ENCODE measurements at regions not wholly inside any gene's neighbourhood (a gene's known extent, or its start where the extent isn't known, plus 50 kb on each side); places are given as distances from the start of the nearest gene placed in this dataset.

GRCh38 chr16:62816971-62817519 is 780.8 kb upstream of the CDH8 start:
- Histone ChIP-seq H3K9ac (ENCODE audit: low read length) (no peak overlapping the region), H3K9me3 (ENCODE audit: low read length) (no peaks in the 10 kb centered on the region), H3K27ac (ENCODE audit: low read length) (no peak overlapping the region), H3K9me2 (ENCODE audit: insufficient read depth, low read length) (no peaks in the 10 kb centered on the region), H3K4me3 (ENCODE audit: low read length) (no peak overlapping the region), H3K4me2 (ENCODE audit: low read length) (no peak overlapping the region), H3K27me3 (ENCODE audit: insufficient read depth, low read depth, low read length) (no peaks in the 10 kb centered on the region), H2AFZ (ENCODE audit: low read depth, low read length) (no peak overlapping the region), H3K79me2 (replicated peaks; ENCODE audit: insufficient read depth, low read length) (no peaks in the 10 kb centered on the region), H3K36me3 (ENCODE audit: insufficient read depth, low read length) (no peaks in the 10 kb centered on the region), H3F3A (ENCODE audit: insufficient read depth, low read length, poor library complexity, severe bottlenecking) (no peaks in the 10 kb centered on the region), H4K20me1 (ENCODE audit: insufficient read depth) (no peaks in the 10 kb centered on the region)
- TF ChIP-seq SMC3 (conservative IDR thresholded peaks at IDR 0.05; ENCODE audit: poor library complexity) (no peak), EP300 (conservative IDR thresholded peaks at IDR 0.05; ENCODE audit: poor library complexity, severe bottlenecking) (no peak), MXI1 (conservative IDR thresholded peaks at IDR 0.05; ENCODE audit: poor library complexity, severe bottlenecking) (no peak), EZH2 (IDR thresholded peaks at IDR 0.05; ENCODE audit: borderline replicate concordance, insufficient read depth, low read length, poor library complexity, severe bottlenecking) (no peak), RAD21 (conservative IDR thresholded peaks at IDR 0.05) (no peak), POLR2AphosphoS5 (IDR thresholded peaks at IDR 0.05) (no peak), TAF1 (IDR thresholded peaks at IDR 0.05; ENCODE audit: low read depth) (no peak), REST (IDR thresholded peaks at IDR 0.05; ENCODE audit: borderline replicate concordance) (no peak)
- TF ChIP-seq, protein P1, sequence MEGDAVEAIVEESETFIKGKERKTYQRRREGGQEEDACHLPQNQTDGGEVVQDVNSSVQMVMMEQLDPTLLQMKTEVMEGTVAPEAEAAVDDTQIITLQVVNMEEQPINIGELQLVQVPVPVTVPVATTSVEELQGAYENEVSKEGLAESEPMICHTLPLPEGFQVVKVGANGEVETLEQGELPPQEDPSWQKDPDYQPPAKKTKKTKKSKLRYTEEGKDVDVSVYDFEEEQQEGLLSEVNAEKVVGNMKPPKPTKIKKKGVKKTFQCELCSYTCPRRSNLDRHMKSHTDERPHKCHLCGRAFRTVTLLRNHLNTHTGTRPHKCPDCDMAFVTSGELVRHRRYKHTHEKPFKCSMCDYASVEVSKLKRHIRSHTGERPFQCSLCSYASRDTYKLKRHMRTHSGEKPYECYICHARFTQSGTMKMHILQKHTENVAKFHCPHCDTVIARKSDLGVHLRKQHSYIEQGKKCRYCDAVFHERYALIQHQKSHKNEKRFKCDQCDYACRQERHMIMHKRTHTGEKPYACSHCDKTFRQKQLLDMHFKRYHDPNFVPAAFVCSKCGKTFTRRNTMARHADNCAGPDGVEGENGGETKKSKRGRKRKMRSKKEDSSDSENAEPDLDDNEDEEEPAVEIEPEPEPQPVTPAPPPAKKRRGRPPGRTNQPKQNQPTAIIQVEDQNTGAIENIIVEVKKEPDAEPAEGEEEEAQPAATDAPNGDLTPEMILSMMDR (IDR thresholded peaks at IDR 0.05; ENCODE audit: poor library complexity, severe bottlenecking): no peak

GRCh38 chr16:62814891-62815290 is 778.7 kb upstream of the CDH8 start:
- H3K27ac ChIP-seq (ENCODE audit: low read length): no peak overlapping the region

More at GRCh38 chr16:62814891-62815290, 778.7 kb upstream of the CDH8 start:
- Histone ChIP-seq H3K4me3 (ENCODE audit: low read length) (no peak overlapping the region), H3K36me3 (ENCODE audit: insufficient read depth, low read length) (no peaks in the 10 kb centered on the region), H2AFZ (ENCODE audit: low read depth, low read length) (no peak overlapping the region), H3K27me3 (ENCODE audit: insufficient read depth, low read depth, low read length) (no peaks in the 10 kb centered on the region), H3K4me2 (ENCODE audit: low read length) (no peak overlapping the region), H3K79me2 (replicated peaks; ENCODE audit: insufficient read depth, low read length) (no peaks in the 10 kb centered on the region), H4K20me1 (ENCODE audit: insufficient read depth) (no peaks in the 10 kb centered on the region), H3K9me3 (ENCODE audit: low read length) (peaks cover 1% of the 10 kb centered on the region), H3F3A (ENCODE audit: insufficient read depth, low read length, poor library complexity, severe bottlenecking) (no peaks in the 10 kb centered on the region), H3K9me2 (ENCODE audit: insufficient read depth, low read length) (no peaks in the 10 kb centered on the region), H3K9ac (ENCODE audit: low read length) (no peak overlapping the region)
- TF ChIP-seq POLR2AphosphoS5 (IDR thresholded peaks at IDR 0.05): no peak
- TF ChIP-seq, protein P1 (IDR thresholded peaks at IDR 0.05; ENCODE audit: poor library complexity, severe bottlenecking): no peak
- no peak for TF ChIP-seq RAD21 (conservative IDR thresholded peaks at IDR 0.05)
- no peak for TF ChIP-seq TAF1 (IDR thresholded peaks at IDR 0.05; ENCODE audit: low read depth)
- TF ChIP-seq EP300 (conservative IDR thresholded peaks at IDR 0.05; ENCODE audit: poor library complexity, severe bottlenecking): no peak
- TF ChIP-seq REST (IDR thresholded peaks at IDR 0.05; ENCODE audit: borderline replicate concordance): no peak
- no peak for TF ChIP-seq EZH2 (IDR thresholded peaks at IDR 0.05; ENCODE audit: borderline replicate concordance, insufficient read depth, low read length, poor library complexity, severe bottlenecking)
- no peak for TF ChIP-seq MXI1 (conservative IDR thresholded peaks at IDR 0.05; ENCODE audit: poor library complexity, severe bottlenecking)
